ENCODE measurements at regions not wholly inside any gene's neighbourhood (a gene's known extent, or its start where the extent isn't known, plus 50 kb on each side); places are given as distances from the start of the nearest gene placed in this dataset.

DNA sequence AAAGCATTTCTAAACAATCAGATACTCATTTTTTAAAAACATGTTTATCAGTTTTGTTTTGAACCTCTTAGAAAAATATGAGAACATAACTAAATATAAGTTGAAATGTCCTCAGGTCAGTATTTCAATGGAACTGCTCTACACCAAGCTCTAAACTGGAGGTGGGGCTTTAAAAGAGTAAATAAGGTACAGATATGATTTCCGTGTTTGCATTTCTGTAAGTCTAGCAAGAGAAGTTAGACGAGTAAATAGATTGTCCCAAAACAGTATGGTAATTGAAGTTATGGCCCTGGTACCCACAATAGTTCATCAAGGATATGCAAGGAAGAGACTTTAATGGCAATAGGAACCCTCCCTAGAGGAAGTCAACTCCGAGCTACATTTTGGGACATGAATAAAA lies 115.1 kb upstream of the AKR1E2 start:
- TF ChIP-seq FOS (IDR thresholded peaks at IDR 0.05; ENCODE audit: borderline replicate concordance, insufficient read depth, low read length) (no peak), EZH2 (IDR thresholded peaks at IDR 0.05; ENCODE audit: borderline replicate concordance, low read depth, low read length, severe bottlenecking) (no peak), JUN (IDR thresholded peaks at IDR 0.05; ENCODE audit: borderline replicate concordance, insufficient read depth, insufficient read length, low read depth) (no peak), GATA2 (IDR thresholded peaks at IDR 0.05; ENCODE audit: insufficient read depth, insufficient read length, low read depth, low read length) (no peak), MYC (IDR thresholded peaks at IDR 0.05; ENCODE audit: low read depth, low read length) (no peak)
- TF ChIP-seq, protein P1, sequence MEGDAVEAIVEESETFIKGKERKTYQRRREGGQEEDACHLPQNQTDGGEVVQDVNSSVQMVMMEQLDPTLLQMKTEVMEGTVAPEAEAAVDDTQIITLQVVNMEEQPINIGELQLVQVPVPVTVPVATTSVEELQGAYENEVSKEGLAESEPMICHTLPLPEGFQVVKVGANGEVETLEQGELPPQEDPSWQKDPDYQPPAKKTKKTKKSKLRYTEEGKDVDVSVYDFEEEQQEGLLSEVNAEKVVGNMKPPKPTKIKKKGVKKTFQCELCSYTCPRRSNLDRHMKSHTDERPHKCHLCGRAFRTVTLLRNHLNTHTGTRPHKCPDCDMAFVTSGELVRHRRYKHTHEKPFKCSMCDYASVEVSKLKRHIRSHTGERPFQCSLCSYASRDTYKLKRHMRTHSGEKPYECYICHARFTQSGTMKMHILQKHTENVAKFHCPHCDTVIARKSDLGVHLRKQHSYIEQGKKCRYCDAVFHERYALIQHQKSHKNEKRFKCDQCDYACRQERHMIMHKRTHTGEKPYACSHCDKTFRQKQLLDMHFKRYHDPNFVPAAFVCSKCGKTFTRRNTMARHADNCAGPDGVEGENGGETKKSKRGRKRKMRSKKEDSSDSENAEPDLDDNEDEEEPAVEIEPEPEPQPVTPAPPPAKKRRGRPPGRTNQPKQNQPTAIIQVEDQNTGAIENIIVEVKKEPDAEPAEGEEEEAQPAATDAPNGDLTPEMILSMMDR (IDR thresholded peaks at IDR 0.05; ENCODE audit: extremely low read depth in 1 of 2, insufficient read depth in 1 of 2, low read depth in 1 of 2, low read length in 2 of 2), result no peak
- TF ChIP-seq, protein P2, sequence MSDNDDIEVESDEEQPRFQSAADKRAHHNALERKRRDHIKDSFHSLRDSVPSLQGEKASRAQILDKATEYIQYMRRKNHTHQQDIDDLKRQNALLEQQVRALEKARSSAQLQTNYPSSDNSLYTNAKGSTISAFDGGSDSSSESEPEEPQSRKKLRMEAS (IDR thresholded peaks at IDR 0.05; ENCODE audit: insufficient read depth, insufficient read length), result no peak
- dilution Hi-C loops (cut with MboI; ENCODE audit: extremely low pct_ligation_motif_present, low sequenced_read_pairs), result no loop called here
- CTCF ChIA-PET, result no interaction called here

More for the DNA sequence above, 115.1 kb upstream of the AKR1E2 start:
- H3K79me2 ChIP-seq (ENCODE audit: control insufficient read depth, insufficient read depth, low read length), result no peaks in the 10 kb centered on the region
- no peak overlapping the region for H3K4me2 ChIP-seq (ENCODE audit: insufficient read depth, low read length)
- H3K4me1 ChIP-seq (ENCODE audit: control insufficient read depth, extremely low read depth, insufficient read depth, low read length), result peaks cover 7% of the 10 kb centered on the region
- no peaks in the 10 kb centered on the region for H3K36me3 ChIP-seq (ENCODE audit: control insufficient read depth in 2 of 2, extremely low read depth in 1 of 2, insufficient read depth in 2 of 2, low read length in 2 of 2)
- FAIRE-seq (no peak), DNase-seq (ENCODE audit: low read depth, low spot score) (no peak)
- no peaks in the 10 kb centered on the region for H4K20me1 ChIP-seq (replicated peaks; ENCODE audit: control insufficient read depth, extremely low read depth, insufficient read depth, low read length)
- H2AFZ ChIP-seq (ENCODE audit: low read depth, low read length), result no peak overlapping the region
- no peaks in the 10 kb centered on the region for H3K9me1 ChIP-seq (replicated peaks; ENCODE audit: control insufficient read depth, extremely low read depth, insufficient read depth, low read length)
- POLR2A ChIA-PET, result no interaction called here
- H3K27ac ChIP-seq (ENCODE audit: insufficient read depth, low read depth, low read length), result no peak overlapping the region
- no TSS peak for BruUV-seq (replicated peaks)
- intact Hi-C loops (cut with micrococcal nuclease), result no loop called here
- H3K27me3 ChIP-seq (ENCODE audit: control insufficient read depth in 2 of 2, insufficient read depth in 2 of 2, low read length in 2 of 2), result no peaks in the 10 kb centered on the region
- no peak overlapping the region for H3K9ac ChIP-seq (replicated peaks; ENCODE audit: extremely low read depth, insufficient read depth, low read length)
- H3K9me3 ChIP-seq (replicated peaks; ENCODE audit: control insufficient read depth, insufficient read depth, low read length), result no peaks in the 10 kb centered on the region
- H3K4me3 ChIP-seq (replicated peaks in 1 of 3; ENCODE audit: insufficient read depth in 1 of 3, low read depth in 1 of 3, low read length in 3 of 3), result no peak overlapping the region
